Stimulated activated effector memory CD8-positive, alpha-beta T cell treated with anti-CD3 and anti-CD28 coated beads, Interleukin-12 subunit alpha, Interleukin-12 subunit beta, amount 100 ng/mL, for 72 hours (primary cell): ENCODE measurements at regions not wholly inside any gene's neighbourhood (a gene's known extent, or its start where the extent isn't known, plus 50 kb on each side); places are given as distances from the start of the nearest gene placed in this dataset.

Experiments used
- ATAC-seq: fragments of 150-1000 bp; cut with Tn5 transposase; 2 replicates; pipeline ENCODE4 v1.10.0; 2021
- DNase-seq, 2 donors: peaks; one replicate each; pipeline ENCODE4 v3.0.0; 2021 to 2022; ENCODE audit warnings: low spot score in 2 of 2
- H3K27ac Mint-ChIP-seq: one replicate; pipeline ENCODE4 v1.8.0; 2022; ENCODE audit warnings: mild to moderate bottlenecking, mixed read lengths
- H3K36me3 Mint-ChIP-seq: one replicate; pipeline ENCODE4 v1.8.0; 2022; ENCODE audit warnings: mild to moderate bottlenecking, mixed read lengths
- H3K4me1 Mint-ChIP-seq: one replicate; pipeline ENCODE4 v1.8.0; 2022; ENCODE audit warnings: mixed read lengths
- H3K4me3 Mint-ChIP-seq: one replicate; pipeline ENCODE4 v1.8.0; 2022; ENCODE audit warnings: mild to moderate bottlenecking, mixed read lengths
- H3K9me3 Mint-ChIP-seq: one replicate; pipeline ENCODE4 v1.8.0; 2022; ENCODE audit warnings: mixed read lengths

DNA sequence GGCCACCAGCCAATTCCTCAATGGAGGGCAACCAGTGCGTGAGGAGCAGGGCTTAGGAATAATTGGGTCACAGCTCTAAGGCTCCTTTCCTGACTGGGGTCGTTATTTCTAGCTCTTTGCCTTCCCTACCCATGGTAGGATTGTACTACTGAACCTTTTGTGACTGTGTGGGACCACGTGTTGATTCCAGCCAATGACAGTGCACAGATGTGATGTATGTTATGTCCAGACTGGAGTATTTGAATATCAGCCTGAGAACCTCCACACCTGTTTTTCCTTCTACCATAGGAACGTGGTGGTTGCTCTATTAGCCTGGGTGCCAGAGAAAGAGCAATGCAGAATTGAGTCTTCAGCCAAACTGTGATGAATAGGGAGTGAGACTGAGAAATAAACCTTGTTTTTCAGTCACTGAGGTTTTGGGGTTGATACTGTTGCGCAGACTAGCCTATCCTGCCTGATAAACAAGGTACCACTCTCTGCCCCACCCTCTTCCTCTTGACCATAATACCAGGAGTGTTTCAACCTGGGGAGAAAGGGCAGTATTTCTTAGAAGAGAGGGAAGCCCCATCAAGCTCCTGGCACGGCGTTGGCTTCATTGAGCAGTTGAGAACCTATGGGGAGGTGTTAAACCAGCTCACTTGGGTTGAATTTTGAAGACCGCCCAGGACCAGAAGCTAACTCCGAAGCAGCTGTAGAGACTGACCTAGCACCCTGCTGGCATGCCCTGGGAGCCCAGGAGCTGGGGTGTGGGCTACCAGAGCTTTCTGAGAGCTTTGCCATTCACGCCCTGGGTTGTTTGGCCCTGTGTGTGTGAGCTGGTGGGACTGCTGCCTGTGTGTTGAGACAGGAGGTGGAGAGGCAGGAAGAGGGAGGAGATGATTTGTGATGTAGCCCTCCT lies 105.5 kb upstream of the BACH2 start:
- Mint-ChIP-seq H3K9me3 (no peaks in the 10 kb centered on the region), H3K4me1 (peaks cover 80% of the 10 kb centered on the region), H3K27ac (peak overlapping the region; percentile 89), H3K4me3 (peak overlapping the region; percentile 60), H3K36me3 (peaks cover 14% of the 10 kb centered on the region)
- DNase-seq: peak; percentile 46 to 87
- ATAC-seq: peak; percentile 76

GRCh38 chr6:90399970-90400369 lies 103.3 kb upstream of the BACH2 start:
- H3K9me3 Mint-ChIP-seq: no peaks in the 10 kb centered on the region
- ATAC-seq: no peak
- H3K4me1 Mint-ChIP-seq: peaks cover 87% of the 10 kb centered on the region
- H3K4me3 Mint-ChIP-seq: peak overlapping the region; percentile 29
- H3K27ac Mint-ChIP-seq: peak overlapping the region; percentile 46
- H3K36me3 Mint-ChIP-seq: peaks cover 14% of the 10 kb centered on the region
- no peak for DNase-seq

- H3K4me1 Mint-ChIP-seq: peaks cover 86% of the 10 kb centered on the region
- H3K9me3 Mint-ChIP-seq: no peaks in the 10 kb centered on the region
- H3K4me3 Mint-ChIP-seq: peak overlapping the region; percentile 29
- H3K36me3 Mint-ChIP-seq: peaks cover 8% of the 10 kb centered on the region
- ATAC-seq (peak; percentile 91), DNase-seq (peak; percentile 65 to 89)
- H3K27ac Mint-ChIP-seq: peak overlapping the region; percentile 84
Measured at GRCh38 chr6:90397929-90398674, 101.5 kb upstream of the BACH2 start.

GRCh38 chr6:90397047-90397446 lies 100.4 kb upstream of the BACH2 start:
- peak overlapping the region; percentile 84 for H3K27ac Mint-ChIP-seq
- H3K9me3 Mint-ChIP-seq: no peaks in the 10 kb centered on the region
- ATAC-seq (no peak), DNase-seq (no peak)
- peaks cover 80% of the 10 kb centered on the region for H3K4me1 Mint-ChIP-seq
- peaks cover 8% of the 10 kb centered on the region for H3K36me3 Mint-ChIP-seq
- peak overlapping the region; percentile 29 for H3K4me3 Mint-ChIP-seq

GRCh38 chr6:90393232-90393884 lies 96.7 kb upstream of the BACH2 start:
- Mint-ChIP-seq H3K9me3 (no peaks in the 10 kb centered on the region), H3K36me3 (peaks cover 8% of the 10 kb centered on the region), H3K4me3 (no peak overlapping the region), H3K4me1 (peaks cover 55% of the 10 kb centered on the region), H3K27ac (no peak overlapping the region)
- peak; percentile 46 to 85 for DNase-seq
- ATAC-seq: peak; percentile 43

DNA sequence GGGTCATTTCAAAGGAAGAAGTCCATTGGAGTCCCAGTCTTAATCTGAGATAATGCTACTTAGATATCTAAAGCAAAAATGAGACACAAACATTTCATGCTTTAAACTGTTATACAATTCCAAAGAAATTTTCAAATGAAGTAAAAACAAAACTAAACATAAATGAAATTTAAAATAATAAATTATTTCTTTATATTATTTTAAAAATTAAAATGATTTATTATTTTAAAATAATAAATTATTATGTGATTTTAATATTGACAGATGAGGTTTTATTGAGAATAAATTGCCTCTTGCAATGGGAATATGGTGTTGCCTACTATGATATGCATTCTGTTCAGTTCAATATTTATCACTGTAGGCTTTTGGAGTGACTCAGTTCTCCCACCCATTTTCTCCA lies 93.7 kb upstream of the BACH2 start:
- no peak overlapping the region for H3K4me3 Mint-ChIP-seq
- H3K36me3 Mint-ChIP-seq: no peaks in the 10 kb centered on the region
- DNase-seq (no peak), ATAC-seq (no peak)
- H3K9me3 Mint-ChIP-seq: no peaks in the 10 kb centered on the region
- peaks cover 32% of the 10 kb centered on the region for H3K4me1 Mint-ChIP-seq
- no peak overlapping the region for H3K27ac Mint-ChIP-seq

- Mint-ChIP-seq H3K27ac (no peak overlapping the region), H3K4me3 (no peak overlapping the region), H3K36me3 (no peaks in the 10 kb centered on the region), H3K4me1 (peaks cover 26% of the 10 kb centered on the region), H3K9me3 (no peaks in the 10 kb centered on the region)
- ATAC-seq (peak; percentile 66), DNase-seq (no peak)
Measured at GRCh38 chr6:90388395-90388794, 91.8 kb upstream of the BACH2 start.

- H3K4me3 Mint-ChIP-seq: no peak overlapping the region
- ATAC-seq: no peak
Measured at GRCh38 chr6:90387826-90388225, 91.2 kb upstream of the BACH2 start.

GRCh38 chr6:90387383-90387775 lies 90.7 kb upstream of the BACH2 start:
- Mint-ChIP-seq H3K27ac (no peak overlapping the region), H3K36me3 (no peaks in the 10 kb centered on the region), H3K4me3 (no peak overlapping the region), H3K4me1 (peaks cover 25% of the 10 kb centered on the region), H3K9me3 (no peaks in the 10 kb centered on the region)
- ATAC-seq (no peak), DNase-seq (no peak)

More at GRCh38 chr6:90387826-90388225, 91.2 kb upstream of the BACH2 start:
- DNase-seq: no peak
- H3K36me3 Mint-ChIP-seq: no peaks in the 10 kb centered on the region
- H3K4me1 Mint-ChIP-seq: peaks cover 23% of the 10 kb centered on the region
- H3K27ac Mint-ChIP-seq: no peak overlapping the region
- H3K9me3 Mint-ChIP-seq: no peaks in the 10 kb centered on the region

DNA sequence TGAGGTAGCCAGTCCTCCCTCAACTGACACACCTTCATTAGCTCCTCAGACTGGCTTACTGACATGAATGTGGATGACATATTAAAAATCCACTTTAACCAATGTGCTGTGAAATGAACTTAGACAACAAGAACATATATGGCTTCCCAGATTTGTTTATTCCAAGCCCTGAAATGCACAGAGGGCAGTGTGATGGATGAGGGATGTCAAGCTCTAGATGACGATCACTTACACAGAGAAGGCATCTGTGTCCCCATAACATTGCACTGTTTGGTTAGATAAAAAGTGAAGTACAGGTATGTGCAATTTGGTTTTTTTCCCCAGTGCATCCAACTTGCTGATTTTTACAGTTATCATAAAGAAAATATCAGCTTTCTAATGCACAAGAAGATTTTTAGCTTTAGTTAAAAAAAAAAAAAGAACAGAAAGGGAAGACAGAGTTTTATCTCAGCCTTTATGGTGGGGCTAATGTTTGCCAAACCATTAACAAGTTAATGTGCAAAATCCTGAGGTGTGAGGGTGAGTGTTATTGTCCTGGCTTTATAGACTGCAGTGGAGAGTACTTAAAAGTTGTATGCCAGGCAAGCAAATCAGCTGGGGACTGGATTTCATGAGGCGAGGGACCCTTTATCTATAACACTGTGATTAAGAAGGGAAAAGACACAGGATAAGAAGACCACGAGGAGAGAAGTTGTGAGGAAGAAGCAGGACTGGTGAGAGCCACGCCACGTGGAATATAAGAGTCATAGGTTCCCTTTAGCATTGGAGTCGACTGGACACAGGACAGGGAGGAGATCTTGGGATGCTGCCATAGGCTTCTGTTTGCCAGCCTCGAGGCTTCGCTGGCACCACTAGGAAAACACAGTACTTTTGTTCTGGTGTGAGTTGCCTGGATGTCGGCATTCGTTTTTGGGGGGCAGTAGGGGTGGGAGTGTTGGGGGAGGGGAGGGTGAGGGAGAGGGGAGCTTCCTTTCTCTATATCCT lies 90.0 kb upstream of the BACH2 start:
- Mint-ChIP-seq H3K36me3 (no peaks in the 10 kb centered on the region), H3K9me3 (no peaks in the 10 kb centered on the region), H3K27ac (no peak overlapping the region), H3K4me1 (peaks cover 26% of the 10 kb centered on the region), H3K4me3 (no peak overlapping the region)
- ATAC-seq: no peak
- DNase-seq: no peak

DNA sequence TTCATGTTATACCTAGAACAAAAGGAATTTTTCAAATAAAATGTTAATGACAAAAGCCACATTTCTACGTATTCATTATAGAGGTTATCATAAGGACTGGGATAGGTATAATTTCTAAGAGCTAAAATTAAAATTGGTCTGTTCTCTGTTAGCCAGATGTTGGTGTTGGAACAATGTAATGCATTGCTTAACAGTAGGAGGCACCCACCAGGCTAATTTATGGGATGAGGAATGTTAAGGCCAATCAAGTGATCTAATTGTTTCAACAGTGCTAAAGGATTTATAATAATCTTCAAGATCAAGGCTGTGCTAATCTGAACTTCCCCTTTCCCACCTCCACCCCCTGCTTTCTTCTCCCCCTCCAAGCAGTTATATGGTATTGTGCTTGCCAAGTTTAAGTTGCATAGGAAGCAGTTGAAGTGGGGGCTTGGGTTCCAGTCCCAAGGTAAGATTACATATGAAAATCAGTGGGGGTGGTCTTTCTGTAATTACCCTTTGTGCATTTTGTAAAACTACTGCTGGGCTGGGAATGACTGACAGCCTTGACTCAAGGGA lies 89.2 kb upstream of the BACH2 start:
- Mint-ChIP-seq H3K9me3 (no peaks in the 10 kb centered on the region), H3K27ac (no peak overlapping the region), H3K4me3 (no peak overlapping the region), H3K4me1 (peaks cover 26% of the 10 kb centered on the region), H3K36me3 (no peaks in the 10 kb centered on the region)
- DNase-seq: no peak
- ATAC-seq: no peak

DNA sequence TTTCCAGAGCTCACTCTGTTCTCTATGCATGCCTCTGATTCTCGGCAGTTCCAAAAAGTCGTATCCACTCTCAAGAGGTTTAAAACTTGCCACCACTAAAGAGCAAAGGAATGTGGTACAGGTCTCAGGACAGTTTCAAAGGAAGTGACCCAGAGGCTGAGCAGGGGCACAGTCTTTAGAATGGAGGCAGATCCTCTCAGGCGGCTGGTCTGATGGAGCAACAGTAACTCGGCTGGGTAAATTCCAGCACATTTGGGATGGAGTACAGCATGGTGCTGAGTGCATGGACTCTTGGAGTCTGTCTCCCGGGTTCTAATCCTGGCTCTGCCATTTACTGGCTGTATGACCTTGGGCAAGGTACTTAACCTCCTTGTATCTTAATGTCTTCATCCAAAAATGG lies 88.1 kb upstream of the BACH2 start:
- Mint-ChIP-seq H3K4me1 (peaks cover 26% of the 10 kb centered on the region), H3K4me3 (no peak overlapping the region), H3K36me3 (no peaks in the 10 kb centered on the region), H3K27ac (no peak overlapping the region), H3K9me3 (no peaks in the 10 kb centered on the region)
- DNase-seq (no peak), ATAC-seq (no peak)

DNA sequence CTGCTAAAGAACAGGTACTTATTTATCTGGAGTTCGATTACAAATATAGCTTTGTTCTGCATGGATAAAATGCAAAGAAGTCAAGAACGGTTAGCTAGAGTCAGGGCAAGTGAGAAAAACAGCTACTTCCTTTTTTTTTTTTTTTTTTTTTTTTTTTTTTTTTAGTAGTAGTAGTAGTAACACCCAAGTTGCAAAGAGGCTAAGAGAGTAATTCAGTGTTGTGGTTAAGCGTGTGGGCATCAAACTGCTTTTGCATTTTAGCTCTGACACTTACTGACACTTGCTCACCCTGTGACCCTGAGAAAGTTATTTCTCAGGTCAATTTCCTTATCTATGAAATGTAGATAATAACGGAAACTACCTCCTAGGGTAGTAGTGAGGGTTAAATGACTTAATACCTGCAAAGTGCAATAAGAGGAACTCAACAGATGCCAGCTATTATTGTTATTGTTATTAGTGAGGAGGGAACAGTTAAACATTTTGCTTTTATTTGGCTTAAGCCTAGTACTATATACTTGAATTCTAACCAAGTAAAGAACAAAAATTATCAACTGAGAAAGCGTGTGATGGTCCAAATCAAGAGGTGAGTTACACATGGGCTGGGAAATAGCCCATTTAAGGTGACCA lies 86.7 kb upstream of the BACH2 start:
- DNase-seq: no peak
- peak; percentile 99 for ATAC-seq
- Mint-ChIP-seq H3K36me3 (no peaks in the 10 kb centered on the region), H3K4me3 (no peak overlapping the region), H3K9me3 (no peaks in the 10 kb centered on the region), H3K4me1 (peaks cover 18% of the 10 kb centered on the region), H3K27ac (no peak overlapping the region)

DNA sequence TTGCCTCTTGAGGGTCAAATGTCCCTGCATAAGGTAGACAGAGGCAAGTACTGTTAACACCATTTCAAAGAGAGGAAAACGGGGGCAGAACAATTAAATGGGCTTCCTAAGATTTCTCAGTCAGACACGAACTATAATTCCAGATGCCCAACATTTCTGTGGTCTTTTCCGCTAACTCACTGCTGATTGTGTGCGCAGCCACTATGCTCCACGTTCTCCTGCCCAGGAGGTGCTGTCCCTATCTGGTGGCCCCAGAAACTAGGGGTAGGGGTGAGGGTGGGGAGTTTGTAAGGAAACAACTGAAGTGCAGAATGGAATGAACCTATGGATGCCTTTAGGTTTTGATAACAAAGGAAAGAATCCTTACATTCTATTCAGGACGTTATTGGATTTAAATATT lies 86.1 kb upstream of the BACH2 start:
- no peak overlapping the region for H3K27ac Mint-ChIP-seq
- no peaks in the 10 kb centered on the region for H3K36me3 Mint-ChIP-seq
- ATAC-seq (no peak), DNase-seq (no peak)
- no peak overlapping the region for H3K4me3 Mint-ChIP-seq
- peaks cover 12% of the 10 kb centered on the region for H3K4me1 Mint-ChIP-seq
- H3K9me3 Mint-ChIP-seq: no peaks in the 10 kb centered on the region
